ENCODE measurements at regions not wholly inside any gene's neighbourhood (a gene's known extent, or its start where the extent isn't known, plus 50 kb on each side); places are given as distances from the start of the nearest gene placed in this dataset.

DNA sequence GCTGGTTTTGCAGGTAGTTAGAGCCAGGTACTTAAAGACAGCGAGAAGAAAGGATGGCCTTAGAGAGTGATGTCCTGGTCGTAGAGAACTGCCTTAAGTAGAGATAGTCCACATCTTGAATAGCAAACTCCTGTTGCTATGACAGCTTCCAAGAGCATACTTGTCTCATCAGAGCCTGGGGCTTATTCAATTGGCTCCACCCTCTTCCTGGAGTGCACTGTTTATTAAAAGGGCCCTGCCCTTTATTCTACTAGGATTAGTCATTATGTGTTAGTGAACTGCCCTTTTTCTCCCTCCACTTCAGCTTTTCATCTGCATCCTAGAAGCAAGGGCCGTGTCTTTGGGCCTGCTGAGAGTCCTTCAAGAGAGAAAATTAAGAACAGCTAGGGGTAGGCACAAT lies 94.5 kb upstream of the EOLA2 start:
- Histone ChIP-seq H3K4me1 (no peaks in the 10 kb centered on the region), H3K36me3 (no peaks in the 10 kb centered on the region), H3K9me3 (peaks cover 5% of the 10 kb centered on the region), H3K4me3 (no peak overlapping the region), H3K27ac (no peak overlapping the region), H3K27me3 (no peaks in the 10 kb centered on the region)
- no peak for DNase-seq (ENCODE audit: extremely low spot score in 2 of 2)
- TF ChIP-seq, protein P1, sequence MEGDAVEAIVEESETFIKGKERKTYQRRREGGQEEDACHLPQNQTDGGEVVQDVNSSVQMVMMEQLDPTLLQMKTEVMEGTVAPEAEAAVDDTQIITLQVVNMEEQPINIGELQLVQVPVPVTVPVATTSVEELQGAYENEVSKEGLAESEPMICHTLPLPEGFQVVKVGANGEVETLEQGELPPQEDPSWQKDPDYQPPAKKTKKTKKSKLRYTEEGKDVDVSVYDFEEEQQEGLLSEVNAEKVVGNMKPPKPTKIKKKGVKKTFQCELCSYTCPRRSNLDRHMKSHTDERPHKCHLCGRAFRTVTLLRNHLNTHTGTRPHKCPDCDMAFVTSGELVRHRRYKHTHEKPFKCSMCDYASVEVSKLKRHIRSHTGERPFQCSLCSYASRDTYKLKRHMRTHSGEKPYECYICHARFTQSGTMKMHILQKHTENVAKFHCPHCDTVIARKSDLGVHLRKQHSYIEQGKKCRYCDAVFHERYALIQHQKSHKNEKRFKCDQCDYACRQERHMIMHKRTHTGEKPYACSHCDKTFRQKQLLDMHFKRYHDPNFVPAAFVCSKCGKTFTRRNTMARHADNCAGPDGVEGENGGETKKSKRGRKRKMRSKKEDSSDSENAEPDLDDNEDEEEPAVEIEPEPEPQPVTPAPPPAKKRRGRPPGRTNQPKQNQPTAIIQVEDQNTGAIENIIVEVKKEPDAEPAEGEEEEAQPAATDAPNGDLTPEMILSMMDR (IDR thresholded peaks at IDR 0.05): no peak
- TF ChIP-seq POLR2AphosphoS5 (IDR thresholded peaks at IDR 0.05; ENCODE audit: insufficient read depth in 1 of 2, low read depth in 1 of 2) (no peak), POLR2A (IDR thresholded peaks at IDR 0.05) (no peak)
- intact Hi-C loops (cut with DNase I): no loop called here

DNA sequence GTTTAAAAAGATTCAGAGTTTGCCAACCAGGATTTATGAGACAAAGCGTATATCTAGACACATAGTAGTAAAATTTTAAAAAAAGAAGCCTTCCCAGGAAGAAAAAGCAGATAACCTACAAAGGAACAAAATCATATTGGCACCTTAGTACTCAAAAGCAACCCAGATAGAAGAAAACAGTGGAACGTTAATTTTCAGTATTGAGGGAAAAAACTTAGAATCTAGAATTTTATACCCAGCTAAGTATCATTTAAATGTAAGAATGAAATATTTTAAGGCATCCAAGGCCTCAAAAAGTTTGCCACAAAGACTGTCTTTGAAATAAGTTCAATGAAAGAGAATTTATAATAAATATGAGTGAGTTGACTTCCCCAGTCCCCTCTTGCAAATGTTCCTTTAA lies 96.5 kb upstream of the EOLA2 start:
- Histone ChIP-seq H3K9me3 (peaks cover 5% of the 10 kb centered on the region), H3K27ac (no peak overlapping the region), H3K36me3 (no peaks in the 10 kb centered on the region), H3K27me3 (no peaks in the 10 kb centered on the region), H3K4me1 (no peaks in the 10 kb centered on the region), H3K4me3 (no peak overlapping the region)
- DNase-seq (ENCODE audit: extremely low spot score in 2 of 2): no peak
- intact Hi-C loops (cut with DNase I): no loop called here
- no peak for TF ChIP-seq POLR2A (IDR thresholded peaks at IDR 0.05)
- TF ChIP-seq POLR2AphosphoS5 (IDR thresholded peaks at IDR 0.05; ENCODE audit: insufficient read depth in 1 of 2, low read depth in 1 of 2): no peak
- TF ChIP-seq, protein P1 (IDR thresholded peaks at IDR 0.05): no peak

- no peak overlapping the region for H3K4me3 ChIP-seq
- TF ChIP-seq POLR2A (IDR thresholded peaks at IDR 0.05) (no peak), POLR2AphosphoS5 (IDR thresholded peaks at IDR 0.05; ENCODE audit: insufficient read depth in 1 of 2, low read depth in 1 of 2) (no peak)
- TF ChIP-seq, protein P1 (IDR thresholded peaks at IDR 0.05): no peak
- peaks cover 5% of the 10 kb centered on the region for H3K9me3 ChIP-seq
- intact Hi-C loops (cut with DNase I): no loop called here
- no peaks in the 10 kb centered on the region for H3K4me1 ChIP-seq
- DNase-seq (ENCODE audit: extremely low spot score in 2 of 2): no peak
- no peak overlapping the region for H3K27ac ChIP-seq
- H3K36me3 ChIP-seq: no peaks in the 10 kb centered on the region
- H3K27me3 ChIP-seq: no peaks in the 10 kb centered on the region
These were observed 97.2 kb upstream of the EOLA2 start for GRCh38 chrX:150035531-150035930.

- Histone ChIP-seq H3K4me1 (no peaks in the 10 kb centered on the region), H3K27ac (no peak overlapping the region)
- TF ChIP-seq POLR2AphosphoS5 (IDR thresholded peaks at IDR 0.05; ENCODE audit: insufficient read depth in 1 of 2, low read depth in 1 of 2): no peak
- no peak for TF ChIP-seq POLR2A (IDR thresholded peaks at IDR 0.05)
- TF ChIP-seq, protein P1 (IDR thresholded peaks at IDR 0.05): no peak
These were observed 97.9 kb upstream of the EOLA2 start for GRCh38 chrX:150036181-150036580.

GRCh38 chrX:150036641-150037040 lies 98.3 kb upstream of the EOLA2 start:
- Histone ChIP-seq H3K4me3 (no peak overlapping the region), H3K9me3 (peaks cover 5% of the 10 kb centered on the region), H3K27ac (no peak overlapping the region), H3K4me1 (no peaks in the 10 kb centered on the region), H3K36me3 (no peaks in the 10 kb centered on the region), H3K27me3 (no peaks in the 10 kb centered on the region)
- DNase-seq (ENCODE audit: extremely low spot score in 2 of 2): no peak
- TF ChIP-seq, protein P1 (IDR thresholded peaks at IDR 0.05): no peak
- TF ChIP-seq POLR2A (IDR thresholded peaks at IDR 0.05): no peak
- TF ChIP-seq POLR2AphosphoS5 (IDR thresholded peaks at IDR 0.05; ENCODE audit: insufficient read depth in 1 of 2, low read depth in 1 of 2): no peak
- intact Hi-C loops (cut with DNase I): no loop called here

More at GRCh38 chrX:150036181-150036580, 97.9 kb upstream of the EOLA2 start:
- Histone ChIP-seq H3K36me3 (no peaks in the 10 kb centered on the region), H3K9me3 (peaks cover 5% of the 10 kb centered on the region), H3K4me3 (no peak overlapping the region), H3K27me3 (no peaks in the 10 kb centered on the region)
- intact Hi-C loops (cut with DNase I): no loop called here
- no peak for DNase-seq (ENCODE audit: extremely low spot score in 2 of 2)
